NB4 (cell line): ENCODE measurements at regions not wholly inside any gene's neighbourhood (a gene's known extent, or its start where the extent isn't known, plus 50 kb on each side); places are given as distances from the start of the nearest gene placed in this dataset.
A peak's percentile ranks its signal among the peaks of the same experiment; 100 is the strongest.

Source experiments
- DNase-seq: peaks from one replicate; pipeline ENCODE4 v3.0.0; 2010; ENCODE audit warnings: low read depth
- H3K4me3 ChIP-seq: one replicate; pipeline ENCODE4 v1.5.1; 2011; ENCODE audit warnings: mild to moderate bottlenecking, low read depth, low read length, moderate library complexity
- CTCF ChIP-seq: IDR thresholded peaks from one replicate; pipeline ENCODE4 v1.5.1; 2012; ENCODE audit warnings: low read depth, low read length
- MAX ChIP-seq: IDR thresholded peaks from 2 replicates; pipeline ENCODE4 v1.6.1; 2011; ENCODE audit warnings: low read depth, low read length
- MYC ChIP-seq: IDR thresholded peaks from 2 replicates; pipeline ENCODE4 v1.6.1; 2011; ENCODE audit warnings: low read depth, low read length
- POLR2A ChIP-seq: IDR thresholded peaks from 2 replicates; pipeline ENCODE4 v1.6.1; 2011; ENCODE audit warnings: mild to moderate bottlenecking; ENCODE audit not compliant: insufficient read length; ENCODE audit errors: extremely low read depth

GRCh38 chr3:83251490-83251889 is 1490.0 kb upstream of the GBE1 start:
- DNase-seq = no peak
- TF ChIP-seq CTCF = no peak
- no peak for TF ChIP-seq POLR2A
- no peak for TF ChIP-seq MAX
- TF ChIP-seq MYC = no peak
- no peak overlapping the region for H3K4me3 ChIP-seq

- H3K4me3 ChIP-seq = no peak overlapping the region
- TF ChIP-seq POLR2A = no peak
- no peak for TF ChIP-seq MAX
- no peak for TF ChIP-seq MYC
- no peak for TF ChIP-seq CTCF
- DNase-seq = no peak
These were observed 1489.2 kb upstream of the GBE1 start for GRCh38 chr3:83250613-83251012.

- DNase-seq = peak; percentile 2
- TF ChIP-seq POLR2A (no peak), CTCF (no peak), MYC (no peak), MAX (no peak)
These were observed 1487.0 kb upstream of the GBE1 start for GRCh38 chr3:83248454-83248853.

GRCh38 chr3:83235180-83235814 is 1473.9 kb upstream of the GBE1 start:
- no peak for DNase-seq
- no peak overlapping the region for H3K4me3 ChIP-seq
- TF ChIP-seq MYC (no peak), CTCF (no peak), MAX (no peak), POLR2A (no peak)

More at GRCh38 chr3:83248454-83248853, 1487.0 kb upstream of the GBE1 start:
- H3K4me3 ChIP-seq = no peak overlapping the region

GRCh38 chr3:83233715-83234114 is 1472.3 kb upstream of the GBE1 start:
- TF ChIP-seq CTCF = no peak
- TF ChIP-seq MAX = no peak
- no peak for TF ChIP-seq POLR2A
- no peak for TF ChIP-seq MYC
- DNase-seq = no peak
- H3K4me3 ChIP-seq = no peak overlapping the region
